T-helper 2 cell treated with Interferon-gamma antibody and Interleukin-4, amounts not matched to agents 100 ng/mL and 5 ng/mL, for 36 hours (primary cell): ENCODE measurements at regions not wholly inside any gene's neighbourhood (a gene's known extent, or its start where the extent isn't known, plus 50 kb on each side); places are given as distances from the start of the nearest gene placed in this dataset.
"Not testable (repeated sequence)": the region's sequence is repeated elsewhere in the genome, so short reads cannot be mapped to it uniquely, and the experiment has no call there.

Experiments used
- intact Hi-C: fragments of 100-400 bp; cut with micrococcal nuclease; formaldehyde crosslinking; loops from one replicate; pipeline ENCODE4 v1.15.1; 2023

GRCh38 chr18:5029592-5029991 is 167.5 kb downstream of the AKAIN1 start:
- intact Hi-C loops: no loop called here

- intact Hi-C loops: no loop called here
Observed at GRCh38 chr18:5024741-5025140, 172.3 kb downstream of the AKAIN1 start.

DNA sequence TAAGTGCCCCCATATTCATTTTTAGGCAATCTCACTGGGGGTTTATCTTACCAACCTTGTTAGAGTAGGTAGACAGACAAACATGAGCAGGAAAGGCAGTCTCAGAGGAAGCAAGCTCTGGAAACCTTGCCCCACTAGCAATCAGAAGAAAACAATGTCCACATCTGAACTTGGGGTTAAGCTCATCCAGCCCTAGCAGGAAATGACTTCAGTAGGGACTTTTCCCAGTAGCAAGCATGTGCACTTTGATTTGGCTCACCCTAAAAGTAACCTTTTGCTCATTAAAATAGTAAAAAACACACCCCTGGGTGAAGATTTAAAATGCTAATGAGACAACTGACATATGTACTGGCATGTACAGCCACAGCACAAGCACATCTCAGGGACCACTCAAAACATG is 175.5 kb downstream of the AKAIN1 start:
- intact Hi-C loops: no loop called here

- intact Hi-C loops: no loop called here
Observed at GRCh38 chr18:5015213-5015612, 181.8 kb downstream of the AKAIN1 start.

DNA sequence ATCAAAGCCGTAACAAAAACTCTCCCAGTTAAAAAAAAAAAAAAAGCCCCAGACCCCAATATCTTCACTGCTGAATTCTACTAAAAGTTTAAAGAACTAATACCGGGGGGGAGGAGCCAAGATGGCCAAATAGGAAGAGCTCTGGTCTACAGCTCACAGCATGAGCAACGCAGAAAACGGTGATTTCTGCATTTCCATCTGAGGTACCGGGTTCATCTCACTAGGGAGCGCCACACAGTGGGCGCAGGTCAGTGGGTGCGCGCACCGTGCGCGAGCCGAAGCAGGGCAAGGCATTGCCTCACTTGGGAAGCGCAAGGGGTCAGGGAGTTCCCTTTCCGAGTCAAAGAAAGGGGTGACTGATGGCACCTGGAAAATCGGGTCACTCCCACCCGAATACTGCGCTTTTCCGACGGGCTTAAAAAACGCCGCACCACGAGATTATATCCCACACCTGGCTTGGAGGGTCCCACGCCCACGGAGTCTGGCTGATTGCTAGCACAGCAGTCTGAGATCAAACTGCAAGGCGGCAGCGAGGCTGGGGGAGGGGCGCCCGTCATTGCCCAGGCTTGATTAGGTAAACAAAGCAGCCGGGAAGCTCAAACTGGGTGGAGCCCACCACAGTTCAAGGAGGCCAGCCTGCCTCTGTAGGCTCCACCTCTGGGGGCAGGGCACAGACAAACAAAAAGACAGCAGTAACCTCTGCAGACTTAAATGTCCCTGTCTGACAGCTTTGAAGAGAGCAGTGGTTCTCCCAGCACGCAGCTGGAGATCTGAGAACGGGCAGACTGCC is 192.8 kb downstream of the AKAIN1 start:
- intact Hi-C loops: not testable (repeated sequence)

DNA sequence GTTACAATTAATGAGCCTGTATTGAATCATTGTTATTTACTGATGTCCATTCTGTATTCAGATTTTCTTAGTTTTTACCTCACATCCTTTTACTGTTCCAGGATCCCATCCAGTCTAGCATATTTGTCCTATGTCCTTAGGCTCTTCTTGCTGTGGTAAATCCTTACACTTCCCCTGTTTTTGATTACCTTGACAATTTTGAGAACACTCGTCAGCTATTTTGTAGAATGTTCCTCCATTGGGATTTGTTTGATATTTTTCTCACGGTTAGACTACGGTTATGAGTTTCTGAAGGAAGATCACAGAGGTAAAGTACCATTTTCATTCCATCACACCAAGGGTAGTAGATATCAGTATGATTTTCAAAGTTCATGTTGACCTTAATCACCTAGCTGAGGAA is 202.3 kb downstream of the AKAIN1 start:
- intact Hi-C loops: no loop called here

GRCh38 chr18:4987452-4988405 is 209.3 kb downstream of the AKAIN1 start:
- intact Hi-C loops: no loop called here

- intact Hi-C loops: no loop called here
Observed at GRCh38 chr18:4986677-4987076, 210.4 kb downstream of the AKAIN1 start.

GRCh38 chr18:4986066-4986465 is 211.0 kb downstream of the AKAIN1 start:
- intact Hi-C loops: no loop called here

- intact Hi-C loops: loop anchor here (10.0 kb wide), 1 partner anchor 57 kb away; no protein-coding TSS in a partner anchor
Observed at GRCh38 chr18:4961121-4961909, 235.7 kb downstream of the AKAIN1 start.

- intact Hi-C loops: loop anchor here (10.0 kb wide), 1 partner anchor 56 kb away; no protein-coding TSS in a partner anchor
Observed at GRCh38 chr18:4960578-4960977, 236.5 kb downstream of the AKAIN1 start.

DNA sequence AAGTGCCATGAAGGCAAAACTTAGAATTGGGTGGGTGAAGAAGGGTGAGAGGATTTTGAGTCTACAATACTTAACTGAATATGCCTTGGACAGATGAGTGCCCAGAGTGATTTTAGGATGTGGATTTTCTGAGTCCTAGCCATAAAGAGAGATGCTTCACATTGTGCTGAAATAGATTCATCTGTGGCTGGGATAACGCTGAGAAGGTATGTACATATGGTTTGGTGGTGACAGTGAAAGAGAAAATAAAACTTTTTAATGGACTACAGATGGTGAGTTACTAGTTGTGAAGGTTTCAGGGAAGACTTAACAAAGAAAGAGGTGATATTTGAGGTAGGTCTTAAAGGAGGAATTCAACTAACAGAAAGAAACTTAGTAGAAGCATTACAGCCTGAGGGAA is 265.8 kb downstream of the AKAIN1 start:
- intact Hi-C loops: no loop called here

DNA sequence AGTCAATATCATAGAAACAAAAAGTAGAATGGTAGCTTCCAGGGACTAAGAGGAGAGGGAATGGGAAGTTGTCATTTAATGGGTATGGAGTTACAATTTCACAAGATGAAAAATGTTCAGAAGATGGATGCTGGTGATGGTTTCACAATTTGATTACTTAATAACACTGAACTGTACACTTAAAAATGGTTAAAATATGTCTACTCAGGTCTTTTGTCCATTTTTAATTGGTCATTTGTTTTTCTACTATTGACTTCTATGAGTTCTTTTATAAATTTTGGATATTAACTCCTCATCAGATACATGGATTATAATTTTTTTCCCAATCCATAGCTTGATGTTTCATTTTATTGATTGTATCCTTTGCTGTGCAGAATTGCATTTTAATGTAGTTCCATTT is 275.5 kb downstream of the AKAIN1 start:
- intact Hi-C loops: no loop called here

DNA sequence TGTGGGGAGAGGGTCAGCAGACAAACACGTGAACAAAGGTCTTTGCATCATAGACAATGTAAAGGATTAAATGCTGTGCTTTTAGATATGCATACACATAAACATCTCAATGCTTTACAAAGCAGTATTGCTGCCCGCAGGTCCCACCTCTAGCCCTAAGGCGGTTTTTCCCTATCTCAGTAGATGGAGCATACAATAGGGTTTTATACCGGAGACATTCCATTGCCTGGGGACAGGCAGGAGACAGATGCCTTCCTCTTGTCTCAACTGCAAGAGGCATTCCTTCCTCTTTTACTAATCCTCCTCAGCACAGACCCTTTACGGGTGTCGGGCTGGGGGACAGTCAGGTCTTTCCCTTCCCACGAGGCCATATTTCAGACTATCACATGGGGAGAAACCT is 279.5 kb downstream of the AKAIN1 start:
- intact Hi-C loops: not testable (repeated sequence)

GRCh38 chr18:4908328-4908727 is 288.7 kb downstream of the AKAIN1 start:
- intact Hi-C loops: loop anchor here (10.0 kb wide), 1 partner anchor 56 kb away; no protein-coding TSS in a partner anchor

DNA sequence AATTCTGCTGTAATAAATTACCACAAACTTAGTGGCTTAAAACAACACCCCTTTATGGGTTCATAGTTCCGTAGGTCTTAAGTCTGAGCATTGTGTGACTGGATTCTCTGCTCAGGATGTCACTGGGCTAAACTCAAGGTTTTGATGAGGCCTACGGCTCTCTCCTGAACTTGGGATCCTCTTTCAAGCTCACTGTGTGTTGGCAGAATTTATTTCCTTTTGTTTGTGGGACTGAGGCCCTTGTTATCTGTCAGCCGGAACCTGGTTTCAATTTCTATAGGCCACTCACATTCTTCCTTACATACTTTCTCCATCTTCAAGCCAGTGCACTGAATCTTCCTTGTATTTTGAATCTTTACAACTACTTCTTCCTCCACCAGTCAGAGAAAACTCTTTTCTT is 290.2 kb downstream of the AKAIN1 start:
- intact Hi-C loops: loop anchor here (10.0 kb wide), 1 partner anchor 58 kb away; no protein-coding TSS in a partner anchor

- intact Hi-C loops: no loop called here
Observed at GRCh38 chr18:4888251-4889040, 308.6 kb downstream of the AKAIN1 start.

GRCh38 chr18:4878480-4878879 is 318.6 kb downstream of the AKAIN1 start:
- intact Hi-C loops: no loop called here

DNA sequence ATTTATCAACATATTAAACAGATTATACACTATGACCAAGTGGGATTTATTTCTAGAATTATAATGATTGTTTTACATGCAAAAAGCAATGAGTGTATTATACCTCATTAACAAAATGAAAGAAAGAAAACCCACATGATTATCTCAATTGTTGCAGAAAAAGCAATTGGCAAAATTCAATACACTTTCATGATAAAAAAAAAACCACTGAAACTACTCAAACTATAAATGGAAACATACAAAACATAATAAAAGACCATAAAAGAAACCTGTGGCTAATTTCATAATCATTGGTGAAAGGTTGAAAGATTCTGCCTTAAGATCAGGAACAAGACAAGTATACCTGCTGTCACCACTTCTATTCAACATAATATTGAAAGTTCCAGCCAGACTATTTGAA is 325.9 kb downstream of the AKAIN1 start:
- intact Hi-C loops: no loop called here

- intact Hi-C loops: no loop called here
Observed at GRCh38 chr18:4870177-4870773, 326.8 kb downstream of the AKAIN1 start.
